Subcutaneous abdominal adipose tissue (tissue), 5 donors: ENCODE measurements at regions not wholly inside any gene's neighbourhood (a gene's known extent, or its start where the extent isn't known, plus 50 kb on each side); places are given as distances from the start of the nearest gene placed in this dataset.
"Not testable (repeated sequence)": the region's sequence is repeated elsewhere in the genome, so short reads cannot be mapped to it uniquely, and the experiment has no call there.

Source experiments
- H3K27ac ChIP-seq: one replicate; pipeline ENCODE4 v1.7.0; 2013; ENCODE audit warnings: low read depth, mild to moderate bottlenecking, inconsistent platforms, low read length, moderate library complexity
- H3K27me3 ChIP-seq, 5 donors: one replicate each; pipeline ENCODE4 v1.7.0; 2013; ENCODE audit warnings: low read length in 5 of 5, inconsistent platforms in 1 of 5; ENCODE audit not compliant: control insufficient read depth in 5 of 5, insufficient read depth in 4 of 5
- H3K36me3 ChIP-seq, 5 donors: one replicate each; pipeline ENCODE4 v1.7.0; 2013; ENCODE audit warnings: low read length in 5 of 5; ENCODE audit not compliant: control insufficient read depth in 5 of 5, insufficient read depth in 5 of 5
- H3K4me1 ChIP-seq, 5 donors: one replicate each; pipeline ENCODE4 v1.7.0; 2013; ENCODE audit warnings: low read length in 5 of 5, mild to moderate bottlenecking in 3 of 5, moderate library complexity in 1 of 5; ENCODE audit not compliant: control insufficient read depth in 5 of 5, insufficient read depth in 5 of 5
- H3K4me3 ChIP-seq, 5 donors: one replicate each; pipeline ENCODE4 v1.7.0; 2013; ENCODE audit warnings: low read length in 5 of 5, low read depth in 1 of 5
- H3K9ac ChIP-seq, 5 donors: one replicate each; pipeline ENCODE4 v1.7.0; 2013; ENCODE audit warnings: low read length in 5 of 5, mild to moderate bottlenecking in 4 of 5, moderate library complexity in 3 of 5
- H3K9me3 ChIP-seq, 5 donors: one replicate each; pipeline ENCODE4 v1.7.0; 2013; ENCODE audit warnings: low read length in 5 of 5; ENCODE audit not compliant: control insufficient read depth in 5 of 5
- donor health status: healthy.
- donor health status: healthy.
- donor health status: healthy.
- donor health status: healthy.
- donor health status: healthy.

- no peak overlapping the region for H3K4me3 ChIP-seq
- H3K27ac ChIP-seq: no peak overlapping the region
- peaks cover 0 to 7% (median 0%) of the 10 kb centered on the region in 5 donors for H3K4me1 ChIP-seq
- H3K27me3 ChIP-seq: no peaks in the 10 kb centered on the region
- H3K9me3 ChIP-seq: no peaks in the 10 kb centered on the region
- H3K36me3 ChIP-seq: no peaks in the 10 kb centered on the region
- H3K9ac ChIP-seq: no peak overlapping the region
Observed at GRCh38 chr13:59304596-59304995, 859.1 kb downstream of the DIAPH3 start.

- H3K36me3 ChIP-seq: no peaks in the 10 kb centered on the region
- peaks cover 0 to 7% (median 0%) of the 10 kb centered on the region in 5 donors for H3K4me1 ChIP-seq
- H3K9me3 ChIP-seq: no peaks in the 10 kb centered on the region
- H3K27ac ChIP-seq: no peak overlapping the region
- H3K4me3 ChIP-seq: no peak overlapping the region
- no peaks in the 10 kb centered on the region for H3K27me3 ChIP-seq
- H3K9ac ChIP-seq: no peak overlapping the region
Observed at GRCh38 chr13:59305896-59306295, 857.8 kb downstream of the DIAPH3 start.

- H3K4me1 ChIP-seq: peaks cover 0 to 7% (median 0%) of the 10 kb centered on the region in 5 donors
- H3K36me3 ChIP-seq: no peaks in the 10 kb centered on the region
- H3K9ac ChIP-seq: no peak overlapping the region
- H3K4me3 ChIP-seq: no peak overlapping the region
- no peaks in the 10 kb centered on the region for H3K9me3 ChIP-seq
- H3K27ac ChIP-seq: no peak overlapping the region
- no peaks in the 10 kb centered on the region for H3K27me3 ChIP-seq
Observed at GRCh38 chr13:59312776-59313175, 851.0 kb downstream of the DIAPH3 start.

GRCh38 chr13:59318320-59318930 is 845.3 kb downstream of the DIAPH3 start:
- H3K27ac ChIP-seq: no peak overlapping the region

GRCh38 chr13:59319276-59319675 is 844.5 kb downstream of the DIAPH3 start:
- Histone ChIP-seq H3K9me3 (no peaks in the 10 kb centered on the region), H3K4me3 (no peak overlapping the region), H3K9ac (no peak overlapping the region), H3K27me3 (no peaks in the 10 kb centered on the region), H3K4me1 (peaks cover 0 to 9% (median 0%) of the 10 kb centered on the region in 5 donors), H3K27ac (peak overlapping the region; percentile 52), H3K36me3 (no peaks in the 10 kb centered on the region)

More at GRCh38 chr13:59318320-59318930, 845.3 kb downstream of the DIAPH3 start:
- peaks cover 0 to 9% (median 0%) of the 10 kb centered on the region in 5 donors for H3K4me1 ChIP-seq
- no peaks in the 10 kb centered on the region for H3K27me3 ChIP-seq
- no peaks in the 10 kb centered on the region for H3K9me3 ChIP-seq
- H3K9ac ChIP-seq: no peak overlapping the region
- no peak overlapping the region for H3K4me3 ChIP-seq
- no peaks in the 10 kb centered on the region for H3K36me3 ChIP-seq

GRCh38 chr13:59320021-59320420 is 843.7 kb downstream of the DIAPH3 start:
- Histone ChIP-seq H3K27ac (peak overlapping the region; percentile 52), H3K27me3 (no peaks in the 10 kb centered on the region), H3K9me3 (no peaks in the 10 kb centered on the region), H3K36me3 (no peaks in the 10 kb centered on the region), H3K4me1 (peaks cover 0 to 9% (median 0%) of the 10 kb centered on the region in 5 donors), H3K4me3 (no peak overlapping the region), H3K9ac (no peak overlapping the region)

GRCh38 chr13:59324401-59324800 is 839.3 kb downstream of the DIAPH3 start:
- H3K36me3 ChIP-seq, H3K4me3 ChIP-seq, H3K9ac ChIP-seq, H3K4me1 ChIP-seq, H3K9me3 ChIP-seq, H3K27ac ChIP-seq, H3K27me3 ChIP-seq: not testable (repeated sequence)

GRCh38 chr13:59326717-59327116 is 837.0 kb downstream of the DIAPH3 start:
- Histone ChIP-seq H3K9me3 (no peaks in the 10 kb centered on the region), H3K27me3 (no peaks in the 10 kb centered on the region), H3K36me3 (no peaks in the 10 kb centered on the region), H3K4me1 (no peaks in the 10 kb centered on the region), H3K4me3 (no peak overlapping the region), H3K9ac (no peak overlapping the region), H3K27ac (no peak overlapping the region)

GRCh38 chr13:59330764-59331163 is 833.0 kb downstream of the DIAPH3 start:
- Histone ChIP-seq H3K4me1 (no peaks in the 10 kb centered on the region), H3K27me3 (no peaks in the 10 kb centered on the region), H3K27ac (no peak overlapping the region), H3K9me3 (no peaks in the 10 kb centered on the region), H3K9ac (no peak overlapping the region), H3K4me3 (no peak overlapping the region), H3K36me3 (no peaks in the 10 kb centered on the region)

GRCh38 chr13:59332966-59333365 is 830.8 kb downstream of the DIAPH3 start:
- Histone ChIP-seq H3K36me3 (no peaks in the 10 kb centered on the region), H3K4me3 (no peak overlapping the region), H3K27me3 (no peaks in the 10 kb centered on the region), H3K9me3 (no peaks in the 10 kb centered on the region), H3K4me1 (peaks cover 0 to 11% (median 0%) of the 10 kb centered on the region in 5 donors), H3K9ac (no peak overlapping the region), H3K27ac (no peak overlapping the region)
